ENCODE measurements at regions not wholly inside any gene's neighbourhood (a gene's known extent, or its start where the extent isn't known, plus 50 kb on each side); places are given as distances from the start of the nearest gene placed in this dataset.

GRCh38 chr6:94272327-94272726 is 853.0 kb upstream of the EPHA7 start:
- ChIA-PET CTCF (no interaction called here), POLR2A (no interaction called here)
- no peak for DNase-seq (ENCODE audit: extremely low spot score)
- no peak for TF ChIP-seq CTBP1 (IDR thresholded peaks at IDR 0.05; ENCODE audit: borderline replicate concordance)
- TF ChIP-seq FOXA1 (IDR thresholded peaks at IDR 0.05): no peak
- TF ChIP-seq ARNT (IDR thresholded peaks at IDR 0.05): no peak
- no peak for TF ChIP-seq ZNF384 (IDR thresholded peaks at IDR 0.05)
- no peak for TF ChIP-seq BHLHE40 (IDR thresholded peaks at IDR 0.05; ENCODE audit: borderline replicate concordance)
- no peak for TF ChIP-seq NFRKB (IDR thresholded peaks at IDR 0.05)
- TF ChIP-seq FOXK2 (IDR thresholded peaks at IDR 0.05): no peak
- no peak for TF ChIP-seq L3MBTL2 (conservative IDR thresholded peaks at IDR 0.05)
- no peak for TF ChIP-seq ELF4 (IDR thresholded peaks at IDR 0.05)
- TF ChIP-seq SP1 (IDR thresholded peaks at IDR 0.05): no peak
- no peak for TF ChIP-seq TARDBP (IDR thresholded peaks at IDR 0.05)
- no peak for TF ChIP-seq HDGF (IDR thresholded peaks at IDR 0.05; ENCODE audit: borderline replicate concordance)
- TF ChIP-seq LEF1 (IDR thresholded peaks at IDR 0.05; ENCODE audit: borderline replicate concordance): no peak
- TF ChIP-seq SUZ12 (IDR thresholded peaks at IDR 0.05): no peak
- no peak for TF ChIP-seq PKNOX1 (IDR thresholded peaks at IDR 0.05)
- no peak for TF ChIP-seq FOXM1 (IDR thresholded peaks at IDR 0.05; ENCODE audit: borderline replicate concordance)

- CTCF ChIA-PET: no interaction called here
- POLR2A ChIA-PET: no interaction called here
- TF ChIP-seq HDGF (IDR thresholded peaks at IDR 0.05; ENCODE audit: borderline replicate concordance) (no peak), ZNF384 (IDR thresholded peaks at IDR 0.05) (no peak), FOXM1 (IDR thresholded peaks at IDR 0.05; ENCODE audit: borderline replicate concordance) (no peak), PKNOX1 (IDR thresholded peaks at IDR 0.05) (no peak), SP1 (IDR thresholded peaks at IDR 0.05) (no peak), TARDBP (IDR thresholded peaks at IDR 0.05) (no peak), FOXA1 (IDR thresholded peaks at IDR 0.05) (no peak), L3MBTL2 (conservative IDR thresholded peaks at IDR 0.05) (no peak), BHLHE40 (IDR thresholded peaks at IDR 0.05; ENCODE audit: borderline replicate concordance) (no peak), ELF4 (IDR thresholded peaks at IDR 0.05) (no peak), ARNT (IDR thresholded peaks at IDR 0.05) (no peak), FOXK2 (IDR thresholded peaks at IDR 0.05) (no peak), LEF1 (IDR thresholded peaks at IDR 0.05; ENCODE audit: borderline replicate concordance) (no peak), CTBP1 (IDR thresholded peaks at IDR 0.05; ENCODE audit: borderline replicate concordance) (no peak), NFRKB (IDR thresholded peaks at IDR 0.05) (no peak), SUZ12 (IDR thresholded peaks at IDR 0.05) (no peak)
- DNase-seq (ENCODE audit: extremely low spot score): no peak
These were observed 851.0 kb upstream of the EPHA7 start for GRCh38 chr6:94270091-94270948.

- TF ChIP-seq FOXK2 (IDR thresholded peaks at IDR 0.05) (no peak), ELF4 (IDR thresholded peaks at IDR 0.05) (no peak), LEF1 (IDR thresholded peaks at IDR 0.05; ENCODE audit: borderline replicate concordance) (no peak), CTBP1 (IDR thresholded peaks at IDR 0.05; ENCODE audit: borderline replicate concordance) (peak; percentile 32; the same call in 1 of the 2 replicates), PKNOX1 (IDR thresholded peaks at IDR 0.05) (peak; percentile 61), HDGF (IDR thresholded peaks at IDR 0.05; ENCODE audit: borderline replicate concordance) (no peak)
- CTCF ChIA-PET: no interaction called here
- DNase-seq (ENCODE audit: extremely low spot score): peak; percentile 12
- POLR2A ChIA-PET: interaction anchor here (0.6 kb wide), 2 partner anchors 548 to 850 kb away, joined by 3 read pairs; partner anchors contain the start of gene EPHA7
These were observed 849.9 kb upstream of the EPHA7 start for GRCh38 chr6:94269256-94269655.

GRCh38 chr6:94260765-94261164 is 841.4 kb upstream of the EPHA7 start:
- CTCF ChIA-PET: no interaction called here
- TF ChIP-seq ZNF384 (IDR thresholded peaks at IDR 0.05) (no peak), ELF4 (IDR thresholded peaks at IDR 0.05) (no peak), NFRKB (IDR thresholded peaks at IDR 0.05) (no peak), PKNOX1 (IDR thresholded peaks at IDR 0.05) (no peak), CTBP1 (IDR thresholded peaks at IDR 0.05; ENCODE audit: borderline replicate concordance) (no peak), SP1 (IDR thresholded peaks at IDR 0.05) (no peak), BHLHE40 (IDR thresholded peaks at IDR 0.05; ENCODE audit: borderline replicate concordance) (no peak), HDGF (IDR thresholded peaks at IDR 0.05; ENCODE audit: borderline replicate concordance) (no peak), TARDBP (IDR thresholded peaks at IDR 0.05) (no peak), FOXK2 (IDR thresholded peaks at IDR 0.05) (no peak), ARNT (IDR thresholded peaks at IDR 0.05) (no peak), LEF1 (IDR thresholded peaks at IDR 0.05; ENCODE audit: borderline replicate concordance) (no peak), SUZ12 (IDR thresholded peaks at IDR 0.05) (no peak), FOXM1 (IDR thresholded peaks at IDR 0.05; ENCODE audit: borderline replicate concordance) (no peak), FOXA1 (IDR thresholded peaks at IDR 0.05) (no peak), L3MBTL2 (conservative IDR thresholded peaks at IDR 0.05) (no peak)
- DNase-seq (ENCODE audit: extremely low spot score): no peak

GRCh38 chr6:94254689-94255088 is 835.3 kb upstream of the EPHA7 start:
- ChIA-PET POLR2A (no interaction called here), CTCF (interaction anchor here (0.6 kb wide), 2 partner anchors 10 to 723 kb away, joined by 3 read pairs; no protein-coding TSS in a partner anchor)
- TF ChIP-seq HDGF (IDR thresholded peaks at IDR 0.05; ENCODE audit: borderline replicate concordance): no peak
- TF ChIP-seq ELF4 (IDR thresholded peaks at IDR 0.05): no peak
- DNase-seq (ENCODE audit: extremely low spot score): no peak

More at GRCh38 chr6:94260765-94261164, 841.4 kb upstream of the EPHA7 start:
- POLR2A ChIA-PET: no interaction called here
